Mesenchymal stem cell (in vitro differentiated cells and primary cell): ENCODE measurements at regions not wholly inside any gene's neighbourhood (a gene's known extent, or its start where the extent isn't known, plus 50 kb on each side); places are given as distances from the start of the nearest gene placed in this dataset.

ENCODE experiments used
- DNase-seq: peaks from one replicate; pipeline ENCODE4 v3.0.0-alpha.2; 2013
- H2AFZ ChIP-seq: one replicate; pipeline ENCODE4 v1.6.1; 2013; ENCODE audit warnings: low read depth, mild to moderate bottlenecking, control low read depth, inconsistent platforms, low read length, moderate library complexity
- H2AK5ac ChIP-seq: 2 replicates; pipeline ENCODE4 v1.6.1; 2013; ENCODE audit warnings: low read length, moderate library complexity, mild to moderate bottlenecking, inconsistent platforms; ENCODE audit not compliant: severe bottlenecking
- H2BK120ac ChIP-seq: one replicate; pipeline ENCODE4 v1.6.1; 2013; ENCODE audit warnings: low read depth, mild to moderate bottlenecking, inconsistent platforms, low read length, moderate library complexity
- H2BK12ac ChIP-seq, 2 experiments: one replicate each; pipeline ENCODE4 v1.6.1; 2013; ENCODE audit warnings: inconsistent platforms in 2 of 2, low read length in 2 of 2, mild to moderate bottlenecking in 2 of 2, moderate library complexity in 2 of 2, control low read depth in 1 of 2
- H2BK15ac ChIP-seq: one replicate; pipeline ENCODE4 v1.6.1; 2013; ENCODE audit warnings: mild to moderate bottlenecking, low read depth, inconsistent platforms; ENCODE audit not compliant: poor library complexity, severe bottlenecking
- H2BK5ac ChIP-seq: 2 replicates; pipeline ENCODE4 v1.6.1; 2013; ENCODE audit warnings: low read depth, mild to moderate bottlenecking, low read length, control low read depth, inconsistent platforms; ENCODE audit not compliant: poor library complexity, severe bottlenecking
- H3K14ac ChIP-seq, 2 experiments: one replicate each; pipeline ENCODE4 v1.6.1; 2013; ENCODE audit warnings: inconsistent platforms in 2 of 2, low read length in 2 of 2, control low read depth in 1 of 2, mild to moderate bottlenecking in 1 of 2, moderate library complexity in 1 of 2
- H3K18ac ChIP-seq, 2 experiments: one replicate each; pipeline ENCODE4 v1.6.1; 2013; ENCODE audit warnings: inconsistent platforms in 2 of 2, low read length in 2 of 2, control low read depth in 1 of 2, low read depth in 1 of 2, mild to moderate bottlenecking in 1 of 2
- H3K23ac ChIP-seq, 2 experiments: one replicate each; pipeline ENCODE4 v1.6.1; 2013; ENCODE audit warnings: inconsistent platforms in 2 of 2, low read length in 2 of 2, mild to moderate bottlenecking in 2 of 2, moderate library complexity in 2 of 2, control low read depth in 1 of 2
- H3K27ac ChIP-seq: 2 replicates; pipeline ENCODE4 v1.5.1; 2013; ENCODE audit warnings: mild to moderate bottlenecking, moderate library complexity, low read length, control low read depth, inconsistent platforms; ENCODE audit not compliant: poor library complexity, severe bottlenecking
- H3K27me3 ChIP-seq, 2 experiments: 2 replicates each; pipeline versions ENCODE4 v1.6.1 to v1.7.0; 2013; ENCODE audit warnings: low read length in 2 of 2, mild to moderate bottlenecking in 2 of 2, moderate library complexity in 2 of 2, control low read depth in 1 of 2, inconsistent platforms in 1 of 2; ENCODE audit not compliant: control insufficient read depth in 1 of 2, insufficient read depth in 1 of 2
- H3K36me3 ChIP-seq, 2 experiments: 2 replicates each; pipeline versions ENCODE4 v1.6.1 to v1.7.0; 2013; ENCODE audit warnings: low read length in 2 of 2, control low read depth in 1 of 2, inconsistent platforms in 1 of 2, low read depth in 1 of 2, mild to moderate bottlenecking in 1 of 2; ENCODE audit not compliant: insufficient read depth in 2 of 2, control insufficient read depth in 1 of 2
- H3K4ac ChIP-seq, 2 experiments: one replicate each; pipeline ENCODE4 v1.6.1; 2013; ENCODE audit warnings: inconsistent platforms in 2 of 2, low read length in 2 of 2, mild to moderate bottlenecking in 2 of 2, moderate library complexity in 2 of 2, control low read depth in 1 of 2, low read depth in 1 of 2
- H3K4me1 ChIP-seq: 2 replicates; pipeline ENCODE4 v1.6.1; 2013; ENCODE audit warnings: low read depth, low read length, control low read depth; ENCODE audit not compliant: control insufficient read depth, insufficient read depth
- H3K4me2 ChIP-seq: 2 replicates; pipeline ENCODE4 v1.6.1; 2013; ENCODE audit warnings: low read length, mild to moderate bottlenecking, inconsistent platforms; ENCODE audit not compliant: poor library complexity, severe bottlenecking
- H3K4me3 ChIP-seq, 2 experiments: 2 replicates each; pipeline versions ENCODE4 v1.5.1 to v1.7.0; 2013; ENCODE audit warnings: low read length in 2 of 2, mild to moderate bottlenecking in 2 of 2, control low read depth in 1 of 2, low read depth in 1 of 2; ENCODE audit not compliant: insufficient read depth in 1 of 2
- H3K79me1 ChIP-seq: replicated peaks from 2 replicates; pipeline ENCODE4 v1.6.1; 2013; ENCODE audit warnings: mild to moderate bottlenecking, control low read depth, low read length, inconsistent platforms; ENCODE audit not compliant: poor library complexity, severe bottlenecking
- H3K9ac ChIP-seq: 2 replicates; pipeline ENCODE4 v1.7.0; 2013; ENCODE audit warnings: mild to moderate bottlenecking, low read length, moderate library complexity
- H3K9me3 ChIP-seq: 2 replicates; pipeline ENCODE4 v1.7.0; 2013; ENCODE audit warnings: mild to moderate bottlenecking, low read length; ENCODE audit not compliant: control insufficient read depth
- H4K8ac ChIP-seq: one replicate; pipeline ENCODE4 v1.6.1; 2013; ENCODE audit warnings: inconsistent platforms, mild to moderate bottlenecking, low read length, moderate library complexity
- H4K91ac ChIP-seq: one replicate; pipeline ENCODE4 v1.6.1; 2013; ENCODE audit warnings: mild to moderate bottlenecking, low read length, inconsistent platforms
- WGBS: methylation state at CpG from one replicate; pipeline ENCODE4 v1.1.7; 2013; ENCODE audit warnings: mixed read lengths; 5-methylcytosine and 5-hydroxymethylcytosine counted together

GRCh38 chr14:105860615-105861580 lies 334.5 kb downstream of the TMEM121 start:
- DNase-seq: no peak
- H2BK120ac ChIP-seq: no peak overlapping the region
- no peaks in the 10 kb centered on the region for H3K36me3 ChIP-seq
- peaks cover 3% of the 10 kb centered on the region for H3K4me1 ChIP-seq
- no peak overlapping the region for H3K4me2 ChIP-seq
- no peak overlapping the region for H3K9ac ChIP-seq
- H2AFZ ChIP-seq: no peak overlapping the region
- no peaks in the 10 kb centered on the region for H3K27me3 ChIP-seq
- H3K18ac ChIP-seq: no peak overlapping the region
- H3K14ac ChIP-seq: no peak overlapping the region
- no peak overlapping the region for H2AK5ac ChIP-seq
- no peak overlapping the region for H4K91ac ChIP-seq
- no peak overlapping the region for H2BK5ac ChIP-seq
- H3K23ac ChIP-seq: no peak overlapping the region
- no peak overlapping the region for H4K8ac ChIP-seq
- no peak overlapping the region for H2BK15ac ChIP-seq
- no peak overlapping the region for H3K4me3 ChIP-seq
- H3K79me1 ChIP-seq: no peaks in the 10 kb centered on the region
- H3K27ac ChIP-seq: no peak overlapping the region
- H3K9me3 ChIP-seq: no peaks in the 10 kb centered on the region
- WGBS: 82% methylated on average over 22 of the region's 22 CpGs
- no peak overlapping the region for H2BK12ac ChIP-seq
- no peak overlapping the region for H3K4ac ChIP-seq

GRCh38 chr14:105861985-105862465 lies 335.6 kb downstream of the TMEM121 start:
- H4K91ac ChIP-seq: no peak overlapping the region
- H4K8ac ChIP-seq: no peak overlapping the region
- WGBS: 81% methylated on average over 11 of the region's 11 CpGs
- H3K79me1 ChIP-seq: no peaks in the 10 kb centered on the region
- H2BK120ac ChIP-seq: no peak overlapping the region
- no peak overlapping the region for H3K4me3 ChIP-seq
- no peak overlapping the region for H3K14ac ChIP-seq
- H3K4me2 ChIP-seq: no peak overlapping the region
- no peak overlapping the region for H2BK15ac ChIP-seq
- no peaks in the 10 kb centered on the region for H3K27me3 ChIP-seq
- no peak overlapping the region for H2BK5ac ChIP-seq
- H3K4me1 ChIP-seq: peaks cover 3% of the 10 kb centered on the region
- H2AFZ ChIP-seq: no peak overlapping the region
- no peak overlapping the region for H3K23ac ChIP-seq
- no peaks in the 10 kb centered on the region for H3K36me3 ChIP-seq
- no peak for DNase-seq
- no peak overlapping the region for H2BK12ac ChIP-seq
- H2AK5ac ChIP-seq: no peak overlapping the region
- no peak overlapping the region for H3K9ac ChIP-seq
- H3K27ac ChIP-seq: no peak overlapping the region
- H3K4ac ChIP-seq: no peak overlapping the region
- H3K9me3 ChIP-seq: no peaks in the 10 kb centered on the region
- no peak overlapping the region for H3K18ac ChIP-seq

GRCh38 chr14:105862581-105863239 lies 336.3 kb downstream of the TMEM121 start:
- Histone ChIP-seq H2BK12ac (no peak overlapping the region), H3K18ac (no peak overlapping the region), H3K27me3 (no peaks in the 10 kb centered on the region), H3K9ac (no peak overlapping the region), H2BK15ac (no peak overlapping the region), H3K4me1 (peaks cover 3% of the 10 kb centered on the region), H3K14ac (no peak overlapping the region), H2AFZ (no peak overlapping the region), H2BK120ac (no peak overlapping the region), H4K8ac (no peak overlapping the region), H3K79me1 (no peaks in the 10 kb centered on the region), H3K36me3 (no peaks in the 10 kb centered on the region), H3K23ac (no peak overlapping the region), H4K91ac (no peak overlapping the region), H2AK5ac (no peak overlapping the region), H3K9me3 (no peaks in the 10 kb centered on the region), H3K4ac (no peak overlapping the region), H3K4me2 (no peak overlapping the region), H2BK5ac (no peak overlapping the region), H3K27ac (no peak overlapping the region), H3K4me3 (no peak overlapping the region)
- 84% methylated on average over 20 of the region's 20 CpGs for whole genome bisulfite sequencing
- no peak for DNase-seq
